Body of pancreas (tissue), 4 donors: ENCODE measurements at regions not wholly inside any gene's neighbourhood (a gene's known extent, or its start where the extent isn't known, plus 50 kb on each side); places are given as distances from the start of the nearest gene placed in this dataset.

Source experiments
- ATAC-seq: fragments of 150-250 bp; one replicate; pipeline ENCODE4 v1.9.1; 2016
- DNase-seq, 4 donors: peaks; one replicate each; pipeline ENCODE4 v3.0.0-alpha.2; 2019
- H3K27ac ChIP-seq, 4 donors: fragments of 200-600 bp; sonication (generic); 1 replicate in 3 of 4; 2 replicates in 1 of 4; pipeline versions ENCODE4 v1.5.1 to v1.6.1; 2016 to 2019; ENCODE audit warnings: mild to moderate bottlenecking in 1 of 4, mixed read lengths in 1 of 4, moderate library complexity in 1 of 4
- H3K27me3 ChIP-seq, 2 donors: fragments of 200-600 bp; sonication (generic); one replicate each; pipeline ENCODE4 v1.6.0; 2016; ENCODE audit warnings: mild to moderate bottlenecking in 1 of 2
- H3K36me3 ChIP-seq, 2 donors: fragments of 200-600 bp; sonication (generic); replicated peaks in 1 of 2; 2 replicates each; pipeline ENCODE4 v1.5.1; 2016; ENCODE audit warnings: low read depth in 2 of 2; ENCODE audit not compliant: insufficient read depth in 1 of 2
- H3K4me1 ChIP-seq: fragments of 200-600 bp; sonication (generic); one replicate; pipeline ENCODE4 v1.6.0; 2016
- H3K4me3 ChIP-seq, 2 donors: fragments of 200-600 bp; sonication (generic); 1 replicate in 1 of 2; 2 replicates in 1 of 2; pipeline ENCODE4 v1.5.1; 2016 to 2019
- H3K9me3 ChIP-seq, 3 donors: fragments of 200-600 bp; sonication (generic); 1 replicate in 2 of 3; 2 replicates in 1 of 3; pipeline ENCODE4 v1.5.1; 2016
- CTCF ChIP-seq, 7 experiments: fragments of 450-650 bp in 4 of 7; fragments of 200-600 bp in 3 of 7; sonication (generic) in 3 of 7; IDR thresholded peaks; one replicate each; pipeline ENCODE4 v1.5.1; 2016 to 2019; ENCODE audit warnings: antibody characterized with exemption in 7 of 7
- POLR2A ChIP-seq, 3 donors: fragments of 450-650 bp; IDR thresholded peaks; one replicate each; pipeline ENCODE4 v1.6.1; 2016; ENCODE audit warnings: antibody characterized with exemption in 3 of 3, mild to moderate bottlenecking in 2 of 3
- WGBS, 2 donors: methylation state at CpG; one replicate each; pipeline ENCODE4 v1.1.5; 2017; 5-methylcytosine and 5-hydroxymethylcytosine counted together
- intact Hi-C: fragments of 100-400 bp; cut with DNase I; formaldehyde crosslinking; loops from one replicate; pipeline ENCODE4 v1.15.1; 2023

- no peaks in the 10 kb centered on the region for H3K4me1 ChIP-seq
- no peaks in the 10 kb centered on the region for H3K9me3 ChIP-seq
- no peak for DNase-seq
- 68 to 72% methylated on average over 4 of the region's 4 CpGs for WGBS, 2 donors
- intact Hi-C loops = no loop called here
- no peak overlapping the region for H3K27ac ChIP-seq
- no peaks in the 10 kb centered on the region for H3K27me3 ChIP-seq
- H3K36me3 ChIP-seq = no peaks in the 10 kb centered on the region
- TF ChIP-seq POLR2A (IDR thresholded peaks at IDR 0.05) = no peak
- TF ChIP-seq CTCF (IDR thresholded peaks at IDR 0.05) = no peak
- no peak for ATAC-seq
- H3K4me3 ChIP-seq = no peak overlapping the region
These were observed 177.0 kb downstream of the RFC3 start for GRCh38 chr13:33994826-33995502.

GRCh38 chr13:33996636-33997035 lies 178.7 kb downstream of the RFC3 start:
- Histone ChIP-seq H3K27me3 (no peaks in the 10 kb centered on the region), H3K9me3 (no peaks in the 10 kb centered on the region), H3K4me1 (no peaks in the 10 kb centered on the region), H3K4me3 (no peak overlapping the region), H3K36me3 (no peaks in the 10 kb centered on the region), H3K27ac (no peak overlapping the region)
- intact Hi-C loops = no loop called here
- DNase-seq (no peak), ATAC-seq (no peak)
- TF ChIP-seq POLR2A (IDR thresholded peaks at IDR 0.05) = no peak
- TF ChIP-seq CTCF (IDR thresholded peaks at IDR 0.05) = no peak
- WGBS, 2 donors = 86 to 94% methylated on average over 6 to 7 of the region's 7 CpGs

GRCh38 chr13:33997574-33997973 lies 179.6 kb downstream of the RFC3 start:
- intact Hi-C loops = no loop called here
- ATAC-seq (no peak), DNase-seq (no peak)
- TF ChIP-seq POLR2A (IDR thresholded peaks at IDR 0.05) (no peak), CTCF (IDR thresholded peaks at IDR 0.05) (no peak)
- H3K27ac ChIP-seq = no peak overlapping the region
- 95 to 97% methylated on average over 3 of the region's 3 CpGs for WGBS, 2 donors
- H3K4me3 ChIP-seq = no peak overlapping the region
- H3K4me1 ChIP-seq = no peaks in the 10 kb centered on the region
- H3K9me3 ChIP-seq = no peaks in the 10 kb centered on the region
- H3K36me3 ChIP-seq = no peaks in the 10 kb centered on the region
- no peaks in the 10 kb centered on the region for H3K27me3 ChIP-seq

GRCh38 chr13:33999811-34000605 lies 182.1 kb downstream of the RFC3 start:
- DNase-seq (no peak), ATAC-seq (no peak)
- Histone ChIP-seq H3K27ac (no peak overlapping the region), H3K27me3 (no peaks in the 10 kb centered on the region), H3K9me3 (no peaks in the 10 kb centered on the region), H3K4me3 (no peak overlapping the region), H3K36me3 (no peaks in the 10 kb centered on the region), H3K4me1 (no peaks in the 10 kb centered on the region)
- WGBS, 2 donors = 38 to 54% methylated on average over 6 of the region's 6 CpGs
- TF ChIP-seq POLR2A (IDR thresholded peaks at IDR 0.05) (no peak), CTCF (IDR thresholded peaks at IDR 0.05) (no peak)
- intact Hi-C loops = no loop called here
